Neural progenitor cell (in vitro differentiated cells): ENCODE measurements at regions not wholly inside any gene's neighbourhood (a gene's known extent, or its start where the extent isn't known, plus 50 kb on each side); places are given as distances from the start of the nearest gene placed in this dataset.
A peak's percentile ranks its signal among the peaks of the same experiment; 100 is the strongest.

Source experiments
- DNase-seq: peaks from one replicate; pipeline ENCODE4 v3.0.0-alpha.2; 2016; ENCODE audit warnings: low spot score
- H2AFZ ChIP-seq: fragments of 200-600 bp; sonication (generic); replicated peaks from 2 replicates; pipeline ENCODE4 v1.6.1; 2016; ENCODE audit warnings: antibody characterized with exemption
- H3F3A ChIP-seq: fragments of 200-600 bp; sonication (generic); 2 replicates; pipeline ENCODE4 v1.6.1; 2016; ENCODE audit warnings: antibody characterized with exemption, low read depth
- H3K27ac ChIP-seq: fragments of 200-600 bp; sonication (generic); 2 replicates; pipeline ENCODE4 v1.5.1; 2016; ENCODE audit warnings: mild to moderate bottlenecking
- H3K27me3 ChIP-seq: fragments of 200-600 bp; sonication (generic); 2 replicates; pipeline ENCODE4 v1.6.1; 2016; ENCODE audit warnings: mild to moderate bottlenecking, moderate library complexity
- H3K36me3 ChIP-seq: fragments of 200-600 bp; sonication (generic); 2 replicates; pipeline ENCODE4 v1.5.1; 2016
- H3K4me1 ChIP-seq: fragments of 200-600 bp; sonication (generic); 2 replicates; pipeline ENCODE4 v1.6.1; 2016; ENCODE audit warnings: mixed run types
- H3K4me2 ChIP-seq: fragments of 200-600 bp; sonication (generic); 2 replicates; pipeline ENCODE4 v1.6.1; 2016
- H3K4me3 ChIP-seq: fragments of 200-600 bp; sonication (generic); 2 replicates; pipeline ENCODE4 v1.5.1; 2016
- H3K79me2 ChIP-seq: fragments of 200-600 bp; sonication (generic); 2 replicates; pipeline ENCODE4 v1.6.1; 2016; ENCODE audit warnings: low read depth
- H3K9ac ChIP-seq: fragments of 200-600 bp; sonication (generic); 2 replicates; pipeline ENCODE4 v1.6.1; 2016
- H3K9me3 ChIP-seq: fragments of 200-600 bp; sonication (generic); 2 replicates; pipeline ENCODE4 v1.5.1; 2016; ENCODE audit warnings: low read depth
- H4K20me1 ChIP-seq: fragments of 200-600 bp; sonication (generic); 2 replicates; pipeline ENCODE4 v1.6.1; 2016; ENCODE audit warnings: low read depth
- H3K27ac Mint-ChIP-seq: 3 replicates; pipeline ENCODE4 v1.8.0; 2021; ENCODE audit warnings: mixed read lengths
- H3K27me3 Mint-ChIP-seq: 2 replicates; pipeline ENCODE4 v1.8.0; 2022; ENCODE audit warnings: low read depth, mild to moderate bottlenecking, inconsistent platforms, moderate library complexity, mixed read lengths; ENCODE audit not compliant: insufficient read depth
- H3K36me3 Mint-ChIP-seq: 3 replicates; pipeline ENCODE4 v1.8.0; 2021; ENCODE audit warnings: mixed read lengths
- H3K4me1 Mint-ChIP-seq: 3 replicates; pipeline ENCODE4 v1.8.0; 2021; ENCODE audit warnings: mixed read lengths
- H3K4me3 Mint-ChIP-seq: 3 replicates; pipeline ENCODE4 v1.8.0; 2021; ENCODE audit warnings: mild to moderate bottlenecking, moderate library complexity, mixed read lengths
- H3K9me3 Mint-ChIP-seq: 3 replicates; pipeline ENCODE4 v1.8.0; 2020; ENCODE audit warnings: mixed read lengths
- EZH2 ChIP-seq: fragments of 200-600 bp; sonication (generic); IDR thresholded peaks from 2 replicates; pipeline ENCODE4 v1.6.1; 2017; ENCODE audit warnings: antibody characterized with exemption, mild to moderate bottlenecking, moderate library complexity
- EZH2phosphoT487 ChIP-seq: fragments of 200-600 bp; sonication (generic); IDR thresholded peaks from 2 replicates; pipeline ENCODE4 v1.6.1; 2017; ENCODE audit warnings: antibody characterized with exemption
- TF ChIP-seq, protein P1 (sequence below): fragments of 200-600 bp; sonication (generic); IDR thresholded peaks from 2 replicates; pipeline ENCODE4 v1.5.1; 2017; ENCODE audit warnings: antibody characterized with exemption, mild to moderate bottlenecking

DNA sequence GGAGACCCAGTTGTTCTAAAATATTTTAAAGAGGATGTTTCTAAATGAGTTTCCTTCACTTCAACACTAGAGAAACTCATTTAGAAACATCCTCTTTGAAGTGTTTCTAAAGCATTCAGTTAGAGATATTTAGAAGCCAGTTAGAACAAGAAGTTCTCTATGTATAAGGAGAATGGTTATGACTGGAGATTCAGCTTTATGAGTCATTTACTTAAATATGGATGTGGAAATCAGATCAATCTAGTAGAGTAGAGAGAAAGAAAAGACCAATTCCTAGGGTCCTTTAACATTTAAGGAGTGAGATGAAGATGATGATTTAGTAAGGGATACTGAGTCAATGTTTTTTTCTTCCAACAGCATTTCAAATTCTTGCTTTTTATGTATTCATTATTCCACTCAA is 234.1 kb downstream of the GRXCR1 start:
- TF ChIP-seq, protein P1, sequence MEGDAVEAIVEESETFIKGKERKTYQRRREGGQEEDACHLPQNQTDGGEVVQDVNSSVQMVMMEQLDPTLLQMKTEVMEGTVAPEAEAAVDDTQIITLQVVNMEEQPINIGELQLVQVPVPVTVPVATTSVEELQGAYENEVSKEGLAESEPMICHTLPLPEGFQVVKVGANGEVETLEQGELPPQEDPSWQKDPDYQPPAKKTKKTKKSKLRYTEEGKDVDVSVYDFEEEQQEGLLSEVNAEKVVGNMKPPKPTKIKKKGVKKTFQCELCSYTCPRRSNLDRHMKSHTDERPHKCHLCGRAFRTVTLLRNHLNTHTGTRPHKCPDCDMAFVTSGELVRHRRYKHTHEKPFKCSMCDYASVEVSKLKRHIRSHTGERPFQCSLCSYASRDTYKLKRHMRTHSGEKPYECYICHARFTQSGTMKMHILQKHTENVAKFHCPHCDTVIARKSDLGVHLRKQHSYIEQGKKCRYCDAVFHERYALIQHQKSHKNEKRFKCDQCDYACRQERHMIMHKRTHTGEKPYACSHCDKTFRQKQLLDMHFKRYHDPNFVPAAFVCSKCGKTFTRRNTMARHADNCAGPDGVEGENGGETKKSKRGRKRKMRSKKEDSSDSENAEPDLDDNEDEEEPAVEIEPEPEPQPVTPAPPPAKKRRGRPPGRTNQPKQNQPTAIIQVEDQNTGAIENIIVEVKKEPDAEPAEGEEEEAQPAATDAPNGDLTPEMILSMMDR: no peak
- TF ChIP-seq EZH2phosphoT487: no peak
- no peak for TF ChIP-seq EZH2
- no peaks in the 10 kb centered on the region for H3K79me2 ChIP-seq
- no peaks in the 10 kb centered on the region for H3K36me3 ChIP-seq
- H3K9ac ChIP-seq: no peak overlapping the region
- Mint-ChIP-seq H3K9me3 (no peaks in the 10 kb centered on the region), H3K4me3 (no peak overlapping the region), H3K36me3 (no peaks in the 10 kb centered on the region), H3K27me3 (no peaks in the 10 kb centered on the region), H3K27ac (no peak overlapping the region), H3K4me1 (no peaks in the 10 kb centered on the region)
- H3K27me3 ChIP-seq: no peaks in the 10 kb centered on the region
- no peaks in the 10 kb centered on the region for H3K4me1 ChIP-seq
- DNase-seq: no peak
- no peak overlapping the region for H2AFZ ChIP-seq
- no peaks in the 10 kb centered on the region for H4K20me1 ChIP-seq
- H3K4me2 ChIP-seq: no peak overlapping the region
- H3F3A ChIP-seq: no peaks in the 10 kb centered on the region
- no peak overlapping the region for H3K27ac ChIP-seq
- no peaks in the 10 kb centered on the region for H3K9me3 ChIP-seq
- H3K4me3 ChIP-seq: no peak overlapping the region

DNA sequence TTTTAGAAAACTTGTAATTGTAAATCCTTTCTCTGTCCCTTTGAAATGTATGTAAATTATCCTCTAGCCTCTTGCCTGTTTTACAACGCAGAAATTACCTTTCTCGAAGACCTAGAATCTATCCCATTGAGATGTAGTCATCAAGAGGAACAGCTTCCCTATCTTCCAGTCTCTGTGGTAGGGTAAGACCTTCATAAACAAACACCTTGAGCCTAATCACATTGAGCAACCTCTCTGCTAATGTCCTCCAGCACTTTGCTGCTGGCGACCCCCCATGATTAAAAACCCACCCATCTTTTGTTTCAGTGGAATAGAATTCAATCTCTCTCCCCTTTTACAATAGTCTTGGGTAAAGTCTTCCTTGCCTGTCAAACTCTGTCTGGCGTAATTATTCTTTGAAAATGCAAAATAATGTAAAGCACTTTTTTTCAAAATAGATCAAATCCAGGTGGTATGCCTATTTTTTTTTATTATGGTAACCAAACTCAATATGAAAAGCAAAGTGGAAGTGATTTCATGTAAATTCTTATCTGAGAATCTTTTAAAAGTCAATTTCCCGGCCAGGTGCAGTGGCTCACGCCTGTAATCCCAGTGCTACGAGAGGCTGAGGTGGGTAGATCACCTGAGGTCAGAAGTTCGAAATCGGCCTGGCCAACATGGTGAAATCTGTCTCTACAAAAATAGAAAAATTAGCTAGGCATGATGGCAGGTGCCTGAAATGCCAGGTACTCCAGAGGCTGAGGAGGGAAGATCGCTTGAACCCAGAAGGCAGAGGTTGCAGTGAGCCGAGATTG is 237.9 kb downstream of the GRXCR1 start:
- Histone ChIP-seq H3K79me2 (no peaks in the 10 kb centered on the region), H4K20me1 (no peaks in the 10 kb centered on the region), H2AFZ (no peak overlapping the region), H3K9me3 (no peaks in the 10 kb centered on the region), H3K27ac (no peak overlapping the region), H3F3A (no peaks in the 10 kb centered on the region), H3K36me3 (no peaks in the 10 kb centered on the region), H3K4me1 (no peaks in the 10 kb centered on the region), H3K27me3 (no peaks in the 10 kb centered on the region), H3K4me2 (no peak overlapping the region), H3K4me3 (no peak overlapping the region), H3K9ac (no peak overlapping the region)
- no peak for TF ChIP-seq EZH2phosphoT487
- TF ChIP-seq, protein P1: no peak
- no peak for TF ChIP-seq EZH2
- Mint-ChIP-seq H3K27ac (no peak overlapping the region), H3K4me3 (no peak overlapping the region), H3K36me3 (no peaks in the 10 kb centered on the region), H3K4me1 (no peaks in the 10 kb centered on the region), H3K27me3 (no peaks in the 10 kb centered on the region), H3K9me3 (no peaks in the 10 kb centered on the region)
- DNase-seq: no peak

GRCh38 chr4:43132010-43132582 is 239.6 kb downstream of the GRXCR1 start:
- no peak overlapping the region for H3K4me2 ChIP-seq

More at GRCh38 chr4:43132010-43132582, 239.6 kb downstream of the GRXCR1 start:
- Mint-ChIP-seq H3K27me3 (no peaks in the 10 kb centered on the region), H3K27ac (no peak overlapping the region), H3K36me3 (no peaks in the 10 kb centered on the region), H3K9me3 (no peaks in the 10 kb centered on the region), H3K4me1 (no peaks in the 10 kb centered on the region), H3K4me3 (no peak overlapping the region)
- Histone ChIP-seq H3K4me3 (no peak overlapping the region), H3K36me3 (no peaks in the 10 kb centered on the region), H3K9ac (no peak overlapping the region), H3F3A (no peaks in the 10 kb centered on the region), H3K79me2 (no peaks in the 10 kb centered on the region), H3K4me1 (no peaks in the 10 kb centered on the region), H3K27ac (no peak overlapping the region), H3K27me3 (no peaks in the 10 kb centered on the region), H3K9me3 (no peaks in the 10 kb centered on the region), H2AFZ (peak overlapping the region; percentile 77), H4K20me1 (no peaks in the 10 kb centered on the region)
- TF ChIP-seq EZH2phosphoT487 (no peak), EZH2 (no peak)
- TF ChIP-seq, protein P1: peak; percentile 97
- DNase-seq: peak; percentile 81
